ENCODE measurements at regions not wholly inside any gene's neighbourhood (a gene's known extent, or its start where the extent isn't known, plus 50 kb on each side); places are given as distances from the start of the nearest gene placed in this dataset.

- no peak for DNase-seq (ENCODE audit: extremely low read depth, low read depth)
- no peak for TF ChIP-seq CTCF (IDR thresholded peaks at IDR 0.05; ENCODE audit: low read depth, low read length)
Observed at GRCh38 chr7:16079723-16080122, 341.6 kb downstream of the CRPPA start.

GRCh38 chr7:16078076-16078952, 343.0 kb downstream of the CRPPA start:
- no peak for DNase-seq (ENCODE audit: extremely low read depth, low read depth)
- TF ChIP-seq CTCF (IDR thresholded peaks at IDR 0.05; ENCODE audit: low read depth, low read length) = peak; percentile 72

- TF ChIP-seq CTCF (IDR thresholded peaks at IDR 0.05; ENCODE audit: low read depth, low read length) = peak; percentile 59
- peak; percentile 28 for DNase-seq (ENCODE audit: extremely low read depth, low read depth)
Observed at GRCh38 chr7:16071246-16071857, 350.0 kb downstream of the CRPPA start.

- TF ChIP-seq CTCF (IDR thresholded peaks at IDR 0.05; ENCODE audit: low read depth, low read length) = no peak
- DNase-seq (ENCODE audit: extremely low read depth, low read depth) = no peak
Observed at GRCh38 chr7:16070806-16071205, 350.5 kb downstream of the CRPPA start.

- DNase-seq (ENCODE audit: extremely low read depth, low read depth) = no peak
- no peak for TF ChIP-seq CTCF (IDR thresholded peaks at IDR 0.05; ENCODE audit: low read depth, low read length)
Observed at GRCh38 chr7:16069998-16070397, 351.3 kb downstream of the CRPPA start.

GRCh38 chr7:16068183-16068582, 353.2 kb downstream of the CRPPA start:
- no peak for TF ChIP-seq CTCF (IDR thresholded peaks at IDR 0.05; ENCODE audit: low read depth, low read length)
- no peak for DNase-seq (ENCODE audit: extremely low read depth, low read depth)

- TF ChIP-seq CTCF (IDR thresholded peaks at IDR 0.05; ENCODE audit: low read depth, low read length) = no peak
- no peak for DNase-seq (ENCODE audit: extremely low read depth, low read depth)
Observed at GRCh38 chr7:16067711-16068110, 353.6 kb downstream of the CRPPA start.
